Small intestine (tissue), 7 donors: ENCODE measurements at regions not wholly inside any gene's neighbourhood (a gene's known extent, or its start where the extent isn't known, plus 50 kb on each side); places are given as distances from the start of the nearest gene placed in this dataset.
A peak's percentile ranks its signal among the peaks of the same experiment; 100 is the strongest.

Source experiments
- DNase-seq, 2 donors: peaks; one replicate each; pipeline versions ENCODE4 v3.0.0 to v3.0.0-alpha.2; 2013
- FAIRE-seq: peaks from 2 replicates; lab custom pipeline; 2012; peaks lifted over from hg19 to GRCh38; lab: Jason Lieb, UNC
- H3K27ac ChIP-seq, 3 donors: one replicate each; pipeline ENCODE4 v1.5.1; 2013; ENCODE audit warnings: low read length in 2 of 3, mild to moderate bottlenecking in 2 of 3, control low read depth in 1 of 3, inconsistent platforms in 1 of 3, low read depth in 1 of 3, moderate library complexity in 1 of 3
- H3K27me3 ChIP-seq, 3 donors: one replicate each; pipeline ENCODE4 v1.6.1; 2013; ENCODE audit warnings: low read length in 3 of 3, inconsistent platforms in 1 of 3; ENCODE audit not compliant: control insufficient read depth in 3 of 3, insufficient read depth in 3 of 3
- H3K36me3 ChIP-seq, 3 donors: one replicate each; pipeline ENCODE4 v1.6.1; 2013; ENCODE audit warnings: low read length in 3 of 3, inconsistent platforms in 1 of 3, low read depth in 1 of 3, mild to moderate bottlenecking in 1 of 3, moderate library complexity in 1 of 3; ENCODE audit not compliant: control insufficient read depth in 3 of 3, insufficient read depth in 2 of 3
- H3K4me1 ChIP-seq, 3 donors: one replicate each; pipeline ENCODE4 v1.6.1; 2013; ENCODE audit warnings: low read length in 2 of 3, inconsistent platforms in 1 of 3, low read depth in 1 of 3, mild to moderate bottlenecking in 1 of 3, moderate library complexity in 1 of 3; ENCODE audit not compliant: control insufficient read depth in 3 of 3, insufficient read depth in 2 of 3
- H3K4me3 ChIP-seq, 3 donors: one replicate each; pipeline ENCODE4 v1.5.1; 2013; ENCODE audit warnings: low read length in 3 of 3, control low read depth in 1 of 3, inconsistent platforms in 1 of 3, low read depth in 1 of 3, mild to moderate bottlenecking in 1 of 3, moderate library complexity in 1 of 3
- H3K9me3 ChIP-seq, 2 donors: one replicate each; pipeline ENCODE4 v1.6.1; 2013; ENCODE audit warnings: low read depth in 1 of 2, low read length in 1 of 2; ENCODE audit not compliant: control insufficient read depth in 2 of 2, insufficient read depth in 1 of 2
- WGBS, 3 donors: extraction: QIAGEN DNeasy Blood & Tissue Kit; methylation state at CpG; one replicate each; pipeline ENCODE4 v1.1.7; 2013; 5-methylcytosine and 5-hydroxymethylcytosine counted together
- donor health status: healthy with polysubstance abuse.
- donor health status: control.
- donor health status: control.
- donor health status: Bipolar disorder and iron deficiency.
- donor health status: healthy.

GRCh38 chr5:107074996-107075395 is 595.7 kb downstream of the EFNA5 start:
- Histone ChIP-seq H3K36me3 (no peaks in the 10 kb centered on the region), H3K9me3 (peaks cover 0 to 3% of the 10 kb centered on the region in 2 donors), H3K27me3 (peaks cover 0 to 3% (median 0%) of the 10 kb centered on the region in 3 donors), H3K4me3 (no peak overlapping the region), H3K27ac (peak overlapping the region in 1 of 3 donors; percentile 6), H3K4me1 (no peaks in the 10 kb centered on the region)
- WGBS, 3 donors: 89 to 98% (median 97%) methylated on average over 1 of the region's 1 CpG
- FAIRE-seq (no peak), DNase-seq (peak in 1 of 2 donors; percentile 37)

GRCh38 chr5:107072967-107073366 is 597.8 kb downstream of the EFNA5 start:
- H3K4me1 ChIP-seq: no peaks in the 10 kb centered on the region
- H3K4me3 ChIP-seq: no peak overlapping the region
- peak in 1 of 2 donors; percentile 16 for DNase-seq
- no peak overlapping the region for H3K27ac ChIP-seq
- H3K36me3 ChIP-seq: no peaks in the 10 kb centered on the region
- H3K27me3 ChIP-seq: no peaks in the 10 kb centered on the region
- FAIRE-seq: no peak
- peaks cover 0 to 3% of the 10 kb centered on the region in 2 donors for H3K9me3 ChIP-seq
- 76 to 89% (median 81%) methylated on average over 1 of the region's 1 CpG for WGBS, 3 donors

- no peak overlapping the region for H3K27ac ChIP-seq
- H3K27me3 ChIP-seq: no peaks in the 10 kb centered on the region
- FAIRE-seq: no peak
Measured at GRCh38 chr5:107072440-107072839, 598.3 kb downstream of the EFNA5 start.

GRCh38 chr5:107068782-107069181 is 602.0 kb downstream of the EFNA5 start:
- H3K27ac ChIP-seq: no peak overlapping the region
- H3K4me1 ChIP-seq: no peaks in the 10 kb centered on the region
- 33 to 37% (median 37%) methylated on average over 1 of the region's 1 CpG for WGBS, 3 donors
- H3K4me3 ChIP-seq: no peak overlapping the region
- no peaks in the 10 kb centered on the region for H3K27me3 ChIP-seq
- DNase-seq: no peak
- no peaks in the 10 kb centered on the region for H3K36me3 ChIP-seq
- H3K9me3 ChIP-seq: peaks cover 0 to 3% of the 10 kb centered on the region in 2 donors
- FAIRE-seq: no peak

More at GRCh38 chr5:107072440-107072839, 598.3 kb downstream of the EFNA5 start:
- no peaks in the 10 kb centered on the region for H3K36me3 ChIP-seq
- no peak for DNase-seq
- H3K4me1 ChIP-seq: no peaks in the 10 kb centered on the region
- no peak overlapping the region for H3K4me3 ChIP-seq
- H3K9me3 ChIP-seq: peaks cover 0 to 3% of the 10 kb centered on the region in 2 donors

- DNase-seq (no peak), FAIRE-seq (no peak)
- WGBS, 3 donors: 70 to 89% (median 78%) methylated on average over 4 of the region's 4 CpGs
- Histone ChIP-seq H3K36me3 (no peaks in the 10 kb centered on the region), H3K4me3 (no peak overlapping the region), H3K4me1 (no peaks in the 10 kb centered on the region), H3K27me3 (no peaks in the 10 kb centered on the region), H3K9me3 (peaks cover 0 to 3% of the 10 kb centered on the region in 2 donors), H3K27ac (no peak overlapping the region)
Measured at GRCh38 chr5:107067395-107067794, 603.3 kb downstream of the EFNA5 start.

GRCh38 chr5:107063511-107063910 is 607.2 kb downstream of the EFNA5 start:
- Histone ChIP-seq H3K27ac (no peak overlapping the region), H3K4me3 (no peak overlapping the region), H3K4me1 (no peaks in the 10 kb centered on the region), H3K36me3 (no peaks in the 10 kb centered on the region), H3K27me3 (no peaks in the 10 kb centered on the region), H3K9me3 (no peaks in the 10 kb centered on the region)
- FAIRE-seq (no peak), DNase-seq (no peak)

- no peaks in the 10 kb centered on the region for H3K9me3 ChIP-seq
- no peak for FAIRE-seq
- 86 to 93% (median 91%) methylated on average over 3 of the region's 3 CpGs for WGBS, 3 donors
- no peaks in the 10 kb centered on the region for H3K36me3 ChIP-seq
- no peaks in the 10 kb centered on the region for H3K4me1 ChIP-seq
- H3K27ac ChIP-seq: no peak overlapping the region
- DNase-seq: no peak
- no peak overlapping the region for H3K4me3 ChIP-seq
- no peaks in the 10 kb centered on the region for H3K27me3 ChIP-seq
Measured at GRCh38 chr5:107058803-107059202, 611.9 kb downstream of the EFNA5 start.

- 93 to 94% (median 93%) methylated on average over 1 of the region's 1 CpG for WGBS, 3 donors
- Histone ChIP-seq H3K27me3 (no peaks in the 10 kb centered on the region), H3K4me1 (no peaks in the 10 kb centered on the region), H3K4me3 (no peak overlapping the region), H3K9me3 (no peaks in the 10 kb centered on the region), H3K27ac (no peak overlapping the region), H3K36me3 (no peaks in the 10 kb centered on the region)
- DNase-seq (peak in 1 of 2 donors; percentile 28), FAIRE-seq (no peak)
Measured at GRCh38 chr5:107058235-107058634, 612.5 kb downstream of the EFNA5 start.

- WGBS, 3 donors: 5 to 54% (median 21%) methylated on average over 2 of the region's 2 CpGs
- Histone ChIP-seq H3K27ac (no peak overlapping the region), H3K4me3 (no peak overlapping the region), H3K36me3 (no peaks in the 10 kb centered on the region), H3K4me1 (no peaks in the 10 kb centered on the region), H3K27me3 (no peaks in the 10 kb centered on the region), H3K9me3 (no peaks in the 10 kb centered on the region)
- FAIRE-seq (no peak), DNase-seq (peak; percentile 37 to 61)
Measured at GRCh38 chr5:107056278-107056677, 614.5 kb downstream of the EFNA5 start.
